ENCODE measurements at regions not wholly inside any gene's neighbourhood (a gene's known extent, or its start where the extent isn't known, plus 50 kb on each side); places are given as distances from the start of the nearest gene placed in this dataset.
"Not testable (repeated sequence)": the region's sequence is repeated elsewhere in the genome, so short reads cannot be mapped to it uniquely, and the experiment has no call there.

DNA sequence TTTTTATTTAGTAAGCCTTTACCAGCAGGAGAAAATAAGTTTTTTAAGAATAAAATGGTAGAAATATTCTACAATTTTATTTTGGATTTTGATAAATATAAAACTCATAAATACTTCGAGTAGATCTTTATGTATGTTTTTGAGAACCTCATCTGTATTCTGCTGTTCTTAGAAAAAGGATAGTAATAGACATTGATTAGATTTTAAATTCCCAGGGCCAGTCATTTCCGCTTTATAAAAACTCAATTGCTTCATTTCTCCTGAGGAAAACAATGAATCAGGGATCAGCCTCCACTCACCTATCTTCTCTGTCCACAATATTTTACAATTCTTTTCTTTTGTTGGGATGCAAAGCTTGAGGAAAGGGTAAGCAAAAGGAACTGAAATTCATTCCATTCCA lies 1983.5 kb upstream of the C9orf72 start:
- DNase-seq (ENCODE audit: low read depth): no peak

DNA sequence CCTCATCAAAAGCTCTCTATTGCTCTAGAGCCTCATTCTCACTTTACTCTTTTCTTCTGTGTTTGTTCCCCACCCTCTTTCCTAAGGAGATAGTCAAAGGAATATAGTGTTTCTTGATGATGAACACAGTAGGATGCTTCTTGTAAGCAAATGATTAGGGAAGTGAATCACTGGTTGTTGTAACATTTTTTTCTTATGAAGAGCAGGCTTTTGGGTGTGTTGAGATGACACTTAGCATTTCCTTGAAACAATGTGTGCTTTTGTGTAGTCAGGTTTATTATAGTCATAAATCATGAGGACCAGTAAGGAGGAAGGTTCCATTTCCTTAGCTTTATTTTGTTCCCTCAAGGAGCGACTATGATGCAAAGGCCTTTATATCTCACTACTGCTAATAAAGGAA lies 1991.3 kb upstream of the C9orf72 start:
- no peak for DNase-seq (ENCODE audit: low read depth)

DNA sequence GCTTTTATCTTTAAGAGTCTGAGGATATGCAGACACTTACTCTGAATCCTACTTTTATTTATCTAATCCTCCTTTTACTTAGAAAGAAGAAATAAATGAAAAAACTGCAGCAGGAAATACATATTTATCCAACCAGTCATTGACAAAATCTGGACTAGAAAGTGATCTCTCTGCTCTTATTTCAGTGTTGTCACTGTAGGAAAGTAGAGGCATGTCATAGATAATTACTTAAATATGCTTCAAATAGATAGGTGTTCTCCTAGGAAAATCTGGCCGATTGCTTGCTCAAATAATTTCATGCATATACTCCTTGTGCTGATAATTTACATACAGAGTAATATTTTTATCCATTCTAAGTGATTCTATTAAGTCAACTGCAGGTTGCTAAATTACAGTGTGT lies 2001.9 kb upstream of the C9orf72 start:
- DNase-seq (ENCODE audit: low read depth): no peak

DNA sequence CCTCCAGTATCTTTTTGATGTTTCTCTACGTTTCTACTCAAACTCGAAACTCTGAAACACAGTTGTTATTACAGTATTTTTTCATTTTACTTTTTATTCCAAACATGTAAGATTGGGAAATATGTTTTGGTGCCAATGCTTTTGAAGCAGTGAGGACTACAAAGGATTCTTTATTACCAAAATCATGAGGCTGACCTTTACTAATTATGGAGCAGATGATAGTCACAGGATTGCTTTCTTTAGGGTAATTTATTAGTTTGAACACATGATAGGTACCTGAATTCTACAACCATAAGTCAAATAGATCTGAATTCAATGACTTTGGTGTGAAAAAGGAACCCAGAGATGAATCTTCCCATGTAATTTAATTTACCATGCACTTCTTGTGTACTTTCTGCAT lies 2015.1 kb upstream of the C9orf72 start:
- DNase-seq (ENCODE audit: low read depth): no peak

DNA sequence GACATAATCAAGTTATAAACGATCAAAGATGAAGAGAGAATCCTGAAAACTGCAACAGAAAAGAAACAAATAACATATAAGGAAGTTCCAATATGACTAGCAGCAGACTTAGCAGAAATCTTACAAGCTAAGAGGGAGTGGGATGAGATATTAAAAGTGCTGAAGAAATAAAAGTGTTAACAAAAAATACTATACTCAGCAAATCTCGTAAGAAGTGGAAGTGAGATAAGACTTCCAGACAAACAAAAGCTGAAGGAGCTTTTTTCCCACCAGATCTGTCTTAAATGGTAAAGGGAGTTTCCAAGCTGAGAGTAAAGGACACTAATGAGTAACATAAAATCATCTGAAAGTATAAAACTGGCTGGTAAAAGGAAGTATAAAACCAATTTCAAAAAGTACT lies 2036.0 kb upstream of the C9orf72 start:
- no peak for DNase-seq (ENCODE audit: low read depth)

DNA sequence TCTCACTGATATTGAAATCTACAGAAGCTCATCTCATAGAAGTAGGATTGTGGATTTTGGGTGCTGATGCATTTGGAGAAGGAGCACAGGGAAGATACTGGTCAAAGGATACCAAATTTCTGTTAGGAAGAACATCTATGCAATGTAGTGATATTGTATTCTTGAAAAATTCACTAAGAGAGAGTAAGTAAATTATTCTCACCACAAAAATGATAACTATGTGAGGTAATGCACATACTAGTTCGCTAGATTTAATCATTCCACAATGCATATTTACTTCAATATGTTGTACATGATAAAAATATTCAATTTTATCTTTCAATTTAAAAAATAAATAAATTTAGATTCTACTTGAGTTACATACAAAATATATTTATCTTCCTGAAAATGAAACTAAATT lies 2040.5 kb upstream of the C9orf72 start:
- no peak for DNase-seq (ENCODE audit: low read depth)

DNA sequence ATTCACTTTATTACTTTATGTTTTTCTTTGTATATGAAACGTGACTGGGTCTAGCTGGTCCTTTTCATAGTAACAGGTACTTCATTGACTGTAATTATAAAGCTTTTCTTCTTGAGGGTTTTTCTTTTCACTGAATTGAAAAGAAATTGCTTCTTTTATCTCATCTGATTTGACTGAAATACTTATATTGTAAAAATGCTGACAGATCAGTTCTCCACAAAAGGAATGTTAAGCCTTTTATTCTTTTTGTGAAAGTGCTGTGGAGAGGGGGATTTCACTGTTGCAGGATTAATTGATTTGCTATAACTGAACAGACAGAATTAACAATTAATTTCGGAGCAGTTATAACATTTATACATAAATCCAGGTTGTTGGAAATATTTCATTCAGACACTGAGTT lies 2043.6 kb upstream of the C9orf72 start:
- DNase-seq (ENCODE audit: low read depth): no peak

DNA sequence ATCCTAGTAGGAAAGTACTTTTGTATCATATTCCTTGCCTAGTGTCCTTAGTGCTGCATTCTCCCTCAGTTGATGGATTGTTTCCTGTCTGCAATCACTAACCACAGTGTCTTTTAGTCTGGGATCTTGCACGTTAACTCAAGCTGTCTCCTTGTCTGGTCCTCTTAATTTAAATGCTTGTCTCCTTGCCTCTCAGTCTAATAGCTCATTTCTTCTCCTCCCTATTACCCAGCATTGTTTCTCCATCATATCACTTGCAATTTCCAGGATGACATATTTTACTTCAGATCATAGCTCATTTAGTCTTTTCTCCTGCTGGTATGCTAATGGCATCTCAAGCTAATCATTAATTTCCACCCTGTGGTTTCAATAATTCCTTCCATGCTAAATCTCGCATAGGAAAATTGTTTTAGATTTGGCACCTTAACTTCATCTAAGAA lies 2052.0 kb upstream of the C9orf72 start:
- no peak for DNase-seq (ENCODE audit: low read depth)

DNA sequence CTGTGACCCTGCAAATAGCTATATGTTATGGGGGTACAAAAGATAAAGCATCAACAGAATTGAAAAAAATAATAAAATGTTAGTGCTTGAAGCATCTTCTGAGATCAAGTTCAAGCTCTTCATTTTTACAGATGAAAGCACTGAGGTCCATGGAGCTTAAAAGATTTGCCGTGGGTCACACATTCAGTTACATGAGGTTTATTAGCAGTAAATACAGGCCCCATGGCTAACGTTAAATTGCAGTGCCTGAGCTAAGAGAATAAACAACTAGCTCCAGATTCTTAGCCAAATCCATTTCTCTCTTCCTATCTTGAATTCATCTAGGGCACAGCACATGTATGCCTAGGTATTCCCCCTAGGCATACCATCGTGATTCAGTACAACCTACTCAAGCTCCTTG lies 2052.7 kb upstream of the C9orf72 start:
- no peak for DNase-seq (ENCODE audit: low read depth)

DNA sequence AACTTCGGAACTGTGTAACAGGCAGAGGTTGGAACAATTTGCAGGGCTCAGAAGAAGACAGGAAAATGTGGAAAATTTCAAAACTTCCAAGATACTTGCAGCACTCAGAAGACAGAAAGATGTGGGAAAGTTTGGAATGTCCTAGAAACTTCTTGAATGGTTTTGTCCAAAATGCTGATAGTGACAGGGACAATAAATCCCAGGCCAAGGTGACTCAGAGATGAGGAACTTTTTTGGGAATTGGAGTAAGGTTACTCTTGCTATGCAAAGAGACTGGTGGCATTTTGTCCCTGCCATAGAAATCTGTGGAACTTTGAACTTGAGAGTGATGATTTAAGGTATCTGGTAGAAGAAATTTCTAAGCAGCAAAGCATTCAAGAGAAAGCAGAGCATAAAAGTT lies 2055.6 kb upstream of the C9orf72 start:
- DNase-seq (ENCODE audit: low read depth): not testable (repeated sequence)

DNA sequence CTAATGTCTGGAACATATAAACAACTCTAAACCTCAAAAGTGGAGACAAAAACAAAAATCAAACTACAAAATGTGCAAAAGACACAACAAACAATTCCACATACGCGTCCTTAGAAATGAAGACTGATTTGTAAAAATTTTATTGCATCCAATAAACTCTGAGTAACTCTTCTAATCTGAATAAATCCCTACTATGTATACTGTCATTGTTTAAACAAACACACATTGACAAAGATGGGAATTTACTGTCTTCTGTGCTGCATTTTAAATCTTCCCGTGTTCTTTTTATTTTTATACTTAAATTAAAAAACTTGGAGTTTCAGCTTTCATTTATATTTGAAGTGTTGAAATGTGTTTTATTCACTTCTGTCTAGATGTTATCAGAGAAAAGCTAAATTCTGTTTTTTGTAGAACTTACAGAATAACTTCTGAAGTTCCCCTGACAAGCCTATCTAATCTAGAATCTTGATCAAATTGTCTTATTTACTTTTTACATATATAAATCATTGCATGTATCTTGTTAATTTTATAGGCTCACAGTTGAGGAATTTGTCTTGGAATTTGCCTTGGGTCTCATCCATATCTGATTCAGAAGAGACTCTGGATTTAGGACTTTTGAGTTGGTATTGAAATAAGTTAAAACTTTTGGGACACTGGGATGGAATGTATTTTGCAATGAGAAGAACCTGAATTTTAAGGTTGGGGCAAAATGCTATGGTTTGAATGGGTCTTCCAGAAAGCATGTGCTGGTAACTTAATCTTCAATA lies 2064.4 kb upstream of the C9orf72 start:
- no peak for DNase-seq (ENCODE audit: low read depth)

DNA sequence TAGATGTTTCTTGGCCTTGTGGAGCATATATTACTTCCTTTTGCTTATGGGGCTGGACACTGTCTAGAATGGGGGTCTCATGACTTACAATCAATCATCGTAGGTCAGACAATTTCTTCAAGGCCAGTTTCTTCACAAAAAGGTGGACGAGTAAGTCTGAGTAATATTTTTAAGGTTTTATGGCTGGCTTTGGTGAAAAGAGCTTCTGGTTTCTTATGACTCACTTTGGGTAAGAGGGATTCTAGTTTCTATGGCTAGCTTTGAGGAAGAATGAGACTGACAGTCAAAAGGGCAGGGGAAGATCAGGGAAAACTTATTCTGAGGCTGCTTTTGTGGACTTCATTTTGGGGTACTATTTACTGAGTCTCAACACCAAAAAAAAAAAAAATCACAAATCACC lies 2067.2 kb upstream of the C9orf72 start:
- DNase-seq (ENCODE audit: low read depth): no peak

DNA sequence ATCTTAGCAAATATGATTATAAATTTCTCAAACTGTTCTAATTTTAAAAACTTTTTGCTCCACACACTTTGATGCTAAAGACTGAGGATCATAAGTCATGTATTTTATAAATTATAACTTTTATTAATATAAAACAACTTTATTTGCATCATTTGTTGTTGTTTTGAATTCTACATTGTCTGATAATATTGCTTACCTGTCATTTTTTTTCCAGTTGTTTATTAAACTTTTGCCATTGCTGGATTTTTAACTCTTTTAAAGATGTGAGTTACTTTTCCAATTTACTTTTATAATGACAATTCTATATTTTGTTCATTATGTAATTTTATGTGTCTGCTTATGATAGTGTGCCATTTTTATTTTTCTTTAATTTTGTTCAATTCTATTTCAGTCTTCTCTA lies 2071.2 kb upstream of the C9orf72 start:
- DNase-seq (ENCODE audit: low read depth): no peak

DNA sequence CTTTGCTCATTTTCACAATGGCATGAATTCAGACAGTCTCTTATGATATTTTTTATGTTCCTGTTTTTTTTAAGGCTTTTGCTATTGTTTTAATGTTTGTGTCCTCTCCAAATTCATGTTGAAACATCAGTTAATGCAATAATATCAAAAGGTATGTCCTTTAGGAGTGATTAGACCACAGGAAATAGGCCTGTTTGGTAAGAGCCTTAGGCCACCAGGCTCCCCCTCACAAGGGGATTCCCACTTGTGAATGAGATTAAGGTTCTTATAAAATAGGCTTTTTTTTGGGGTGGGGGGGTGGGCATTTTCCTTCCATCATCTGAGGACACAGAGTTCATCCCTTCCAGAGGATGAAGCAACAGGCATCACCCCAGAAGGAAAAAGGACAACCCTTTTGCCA lies 2074.2 kb upstream of the C9orf72 start:
- DNase-seq (ENCODE audit: low read depth): no peak

DNA sequence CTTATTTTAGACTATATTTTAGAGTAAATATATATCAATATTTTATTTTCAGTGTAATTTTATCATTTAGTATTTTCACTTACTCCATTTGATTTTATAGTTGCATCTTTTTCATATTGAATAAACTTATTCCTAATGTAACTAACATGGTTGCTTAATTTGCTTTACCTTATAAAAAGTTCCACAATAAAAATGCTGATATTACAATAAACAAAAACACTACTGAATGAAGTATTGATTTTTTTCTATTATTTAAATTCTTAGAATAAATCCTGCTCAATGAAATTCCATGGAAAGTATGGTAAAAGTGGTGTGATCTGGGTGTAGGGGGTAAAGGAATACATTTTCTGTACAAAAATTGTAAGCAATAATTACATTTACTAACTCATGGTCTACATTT lies 2074.9 kb upstream of the C9orf72 start:
- DNase-seq (ENCODE audit: low read depth): no peak

DNA sequence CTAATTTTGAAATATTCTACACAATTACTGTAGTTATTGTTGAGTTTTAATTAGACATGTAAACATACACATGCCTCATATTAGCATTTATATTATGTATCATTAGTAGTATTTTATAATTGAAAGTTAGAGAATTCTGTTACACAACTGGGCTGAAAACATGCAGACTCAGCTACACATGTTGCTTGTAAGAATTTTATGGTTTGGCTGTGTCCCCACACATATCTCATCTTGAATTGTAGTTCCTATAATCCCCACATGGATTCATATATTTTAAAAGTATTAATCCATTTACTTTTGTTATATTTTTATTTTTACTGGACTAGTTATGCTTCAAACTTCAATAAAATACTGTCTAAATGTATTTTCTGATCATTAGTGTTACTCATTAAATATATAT lies 2075.3 kb upstream of the C9orf72 start:
- no peak for DNase-seq (ENCODE audit: low read depth)

DNA sequence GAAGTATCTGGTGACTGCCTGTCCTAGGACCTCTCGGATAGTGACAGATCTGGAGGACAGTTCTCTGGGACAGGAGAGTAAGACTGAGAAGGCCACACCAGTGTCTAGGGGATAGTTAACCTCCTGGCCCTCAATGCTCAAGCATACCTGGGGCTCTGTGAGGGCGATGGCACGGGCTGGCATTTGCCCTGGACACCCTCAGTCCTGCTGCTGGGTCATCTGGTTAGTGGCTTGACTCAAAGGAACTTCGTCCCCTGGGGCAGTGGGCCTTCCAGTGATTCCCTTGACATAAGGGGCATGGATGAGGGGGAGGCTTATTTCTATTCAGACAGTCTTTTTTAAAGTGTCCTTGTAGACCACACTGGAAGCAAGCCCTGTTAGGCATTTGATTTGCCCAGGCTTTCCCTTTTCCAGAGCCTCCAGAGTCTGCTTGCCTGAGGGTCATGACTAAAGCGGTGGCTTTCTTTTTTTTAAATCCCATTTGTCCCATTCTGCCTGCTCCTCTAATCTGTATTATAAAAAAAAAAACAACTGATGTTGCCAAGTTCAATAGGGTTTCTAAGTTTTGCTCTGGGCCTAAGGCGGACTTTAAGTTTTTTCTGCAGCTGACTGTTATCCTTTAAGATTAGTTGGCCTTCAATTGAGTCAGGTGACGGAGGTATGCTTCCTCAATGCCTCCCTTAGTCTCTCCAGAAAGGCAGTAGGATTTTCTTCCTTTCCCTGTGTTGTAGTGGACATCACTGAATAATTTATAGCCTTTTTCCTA lies 2083.5 kb upstream of the C9orf72 start:
- DNase-seq (ENCODE audit: low read depth): no peak

DNA sequence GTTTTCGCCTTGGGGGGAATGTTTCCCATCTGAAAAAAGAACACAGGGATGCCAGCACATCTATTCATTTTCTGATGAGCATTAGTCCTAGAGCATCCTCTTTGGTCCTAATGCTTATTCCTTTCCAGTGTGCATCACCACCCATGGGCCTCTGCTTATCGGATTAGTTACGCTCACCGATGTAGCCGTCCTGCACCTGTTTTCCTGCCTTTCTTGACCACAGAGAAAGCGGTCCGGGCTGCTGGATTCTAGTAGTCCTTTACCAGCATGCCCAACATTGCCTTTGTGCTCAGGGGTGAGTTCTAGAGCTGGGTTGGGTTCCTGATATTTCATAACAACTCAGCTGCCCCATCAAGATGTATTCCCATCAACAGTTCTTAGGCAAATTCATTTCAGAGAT lies 2084.5 kb upstream of the C9orf72 start:
- no peak for DNase-seq (ENCODE audit: low read depth)

DNA sequence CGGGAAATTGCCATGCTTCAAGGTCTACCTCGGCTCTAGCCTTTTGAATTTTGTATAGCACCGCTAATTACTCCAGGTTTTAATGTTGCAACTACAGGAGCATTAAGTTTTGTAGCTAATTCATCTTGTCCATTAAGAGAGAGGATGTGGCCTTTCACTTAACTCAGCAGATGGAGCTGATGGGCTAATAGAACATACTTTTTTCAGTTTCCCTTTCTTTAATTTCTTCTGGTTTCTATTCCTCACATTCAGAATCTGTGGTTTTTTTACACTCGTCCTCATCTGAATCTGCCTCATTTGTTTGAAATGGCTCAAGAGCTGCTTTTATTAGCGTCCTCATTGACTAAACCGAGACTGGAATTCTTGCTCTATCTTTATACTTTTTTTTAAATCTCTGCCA lies 2085.7 kb upstream of the C9orf72 start:
- DNase-seq (ENCODE audit: low read depth): no peak

DNA sequence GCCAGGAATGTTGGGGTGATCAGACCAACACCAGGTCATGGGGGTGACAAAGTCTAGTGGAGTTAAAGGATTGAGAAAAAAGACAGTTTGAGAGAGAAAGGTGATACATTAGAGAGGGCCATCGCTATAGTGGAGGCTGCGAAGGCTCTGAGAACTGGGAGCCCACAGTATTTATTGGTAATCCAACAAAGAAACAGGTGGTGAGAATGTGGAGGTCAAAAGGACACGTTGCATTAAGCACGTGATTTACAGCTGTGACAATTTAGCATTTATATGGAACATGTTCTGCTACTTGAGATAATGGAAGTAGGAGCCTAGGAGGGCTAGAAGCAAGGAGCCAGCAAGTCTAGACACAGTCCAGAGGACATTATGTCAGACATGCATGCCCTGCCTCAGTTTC lies 2086.5 kb upstream of the C9orf72 start:
- no peak for DNase-seq (ENCODE audit: low read depth)

DNA sequence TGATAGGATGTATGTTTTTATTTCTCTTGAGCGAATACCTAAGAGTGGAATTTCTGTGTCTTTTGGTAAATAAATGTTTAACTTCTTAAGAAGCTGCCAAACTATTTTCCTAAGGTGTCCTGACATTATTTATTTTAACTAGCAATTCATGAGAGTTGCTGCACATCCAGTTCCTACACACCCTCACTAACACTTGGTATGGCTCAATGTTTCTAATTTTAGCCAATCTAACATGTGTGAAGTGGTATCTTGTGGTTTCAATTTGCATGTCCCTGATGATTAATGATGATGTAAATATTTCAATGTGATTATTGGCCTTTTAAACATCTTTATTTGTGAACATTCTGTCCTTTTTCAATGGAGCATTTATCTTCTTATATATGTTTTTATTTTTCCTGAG lies 2095.5 kb upstream of the C9orf72 start:
- no peak for DNase-seq (ENCODE audit: low read depth)

DNA sequence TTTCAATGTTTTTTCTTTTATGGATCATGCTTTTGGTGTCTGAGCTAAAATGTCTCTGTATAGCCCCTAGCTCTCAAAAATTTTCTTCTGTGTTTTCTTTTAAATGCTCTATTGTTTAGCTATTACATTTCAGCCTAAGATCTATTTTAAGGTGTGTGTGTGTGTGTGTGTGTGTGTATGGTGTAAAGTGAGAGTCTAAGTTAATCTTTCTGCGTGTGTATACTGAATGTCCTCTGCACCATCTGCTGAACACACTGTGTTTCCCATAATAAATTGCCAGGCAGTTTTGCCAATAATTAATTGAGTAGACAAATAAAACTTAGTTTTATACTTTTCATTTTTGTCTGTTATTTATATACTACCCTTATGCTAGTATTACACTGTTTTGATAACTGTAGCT lies 2096.3 kb upstream of the C9orf72 start:
- DNase-seq (ENCODE audit: low read depth): no peak

DNA sequence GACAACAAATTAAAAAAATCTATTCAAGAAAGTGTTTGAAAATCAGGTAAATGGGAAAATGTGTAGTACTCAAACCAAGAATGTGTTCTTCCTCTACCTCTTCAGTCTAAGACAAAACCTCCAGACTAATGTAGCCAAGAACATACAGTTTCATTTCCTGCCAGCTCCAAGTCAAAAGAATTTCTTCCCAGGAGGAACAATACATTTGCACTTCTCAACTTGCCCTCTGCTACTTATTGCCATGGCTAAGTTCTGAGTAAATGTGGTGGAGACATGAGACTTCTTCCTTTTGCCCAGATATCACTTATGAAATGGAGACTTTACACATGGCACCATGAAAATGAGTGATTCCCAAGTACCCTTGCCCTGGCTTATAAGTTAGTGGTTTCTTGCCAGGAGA lies 2112.2 kb upstream of the C9orf72 start:
- no peak for DNase-seq (ENCODE audit: low read depth)

DNA sequence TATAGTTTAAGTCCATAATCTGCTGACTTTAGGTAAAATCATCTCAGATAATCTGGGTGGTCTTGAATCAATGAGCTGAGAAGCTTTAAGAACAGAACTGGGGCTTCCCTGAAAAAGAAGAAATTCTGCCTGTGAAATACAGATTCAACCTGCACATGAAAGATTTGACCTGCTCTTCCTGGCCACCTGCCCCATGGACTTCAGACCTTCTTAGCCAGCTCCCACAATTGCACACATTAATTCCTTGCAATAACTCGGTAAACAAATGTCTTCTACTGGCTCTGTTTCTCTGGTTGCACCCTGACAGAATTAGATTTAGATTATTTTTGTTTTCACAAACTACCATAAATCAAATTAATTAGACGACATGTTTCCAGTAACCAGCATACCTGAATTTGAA lies 2117.9 kb upstream of the C9orf72 start:
- DNase-seq (ENCODE audit: low read depth): no peak

Data from Daoy (cell line).